ENCODE measurements at regions not wholly inside any gene's neighbourhood (a gene's known extent, or its start where the extent isn't known, plus 50 kb on each side); places are given as distances from the start of the nearest gene placed in this dataset.

- CTCF ChIA-PET = no interaction called here
- no peaks in the 10 kb centered on the region for H3K9me3 ChIP-seq (ENCODE audit: low read depth, low read length, poor library complexity, severe bottlenecking)
- TF ChIP-seq CTCF (conservative IDR thresholded peaks at IDR 0.05; ENCODE audit: low read depth, low read length) = no peak
- no peak for TF ChIP-seq EZH2 (IDR thresholded peaks at IDR 0.05; ENCODE audit: borderline replicate concordance, low read depth, low read length, poor library complexity, severe bottlenecking)
These were observed 1436.8 kb upstream of the PCDH9 start for GRCh38 chr13:68666774-68667397.

GRCh38 chr13:68645814-68646213 is 1415.7 kb upstream of the PCDH9 start:
- no peaks in the 10 kb centered on the region for H3K36me3 ChIP-seq (ENCODE audit: insufficient read depth, low read length, poor library complexity, severe bottlenecking)
- no peaks in the 10 kb centered on the region for H3K27me3 ChIP-seq (replicated peaks; ENCODE audit: insufficient read depth, low read depth, low read length, poor library complexity)
- POLR2A ChIA-PET (ENCODE audit: low non-redundant PET) = no interaction called here
- BruUV-seq (replicated peaks) = no TSS peak
- TF ChIP-seq CTCF (conservative IDR thresholded peaks at IDR 0.05; ENCODE audit: low read depth, low read length) (no peak), EZH2 (IDR thresholded peaks at IDR 0.05; ENCODE audit: borderline replicate concordance, low read depth, low read length, poor library complexity, severe bottlenecking) (no peak)
- intact Hi-C loops (cut with micrococcal nuclease; ENCODE audit: unreplicated experiment) = no loop called here
- H3K4me1 ChIP-seq (ENCODE audit: insufficient read depth, low read length, poor library complexity, severe bottlenecking) = no peaks in the 10 kb centered on the region
- DNase-seq (ENCODE audit: low spot score) = no peak
- no peaks in the 10 kb centered on the region for H3K9me3 ChIP-seq (ENCODE audit: low read depth, low read length, poor library complexity, severe bottlenecking)
- H3K27ac ChIP-seq (ENCODE audit: low read depth, low read length, poor library complexity, severe bottlenecking) = no peak overlapping the region
- CTCF ChIA-PET = no interaction called here
- no peak overlapping the region for H3K4me3 ChIP-seq (ENCODE audit: low read depth, low read length, poor library complexity, severe bottlenecking)

More at GRCh38 chr13:68666774-68667397, 1436.8 kb upstream of the PCDH9 start:
- H3K4me1 ChIP-seq (ENCODE audit: insufficient read depth, low read length, poor library complexity, severe bottlenecking) = no peaks in the 10 kb centered on the region
- no peak for DNase-seq (ENCODE audit: low spot score)
- no peaks in the 10 kb centered on the region for H3K27me3 ChIP-seq (replicated peaks; ENCODE audit: insufficient read depth, low read depth, low read length, poor library complexity)
- intact Hi-C loops (cut with micrococcal nuclease; ENCODE audit: unreplicated experiment) = no loop called here
- no peaks in the 10 kb centered on the region for H3K36me3 ChIP-seq (ENCODE audit: insufficient read depth, low read length, poor library complexity, severe bottlenecking)
- no TSS peak for BruUV-seq (replicated peaks)
- H3K4me3 ChIP-seq (ENCODE audit: low read depth, low read length, poor library complexity, severe bottlenecking) = no peak overlapping the region
- no peak overlapping the region for H3K27ac ChIP-seq (ENCODE audit: low read depth, low read length, poor library complexity, severe bottlenecking)
- POLR2A ChIA-PET (ENCODE audit: low non-redundant PET) = no interaction called here

GRCh38 chr13:68644611-68645010 is 1414.5 kb upstream of the PCDH9 start:
- Histone ChIP-seq H3K27ac (ENCODE audit: low read depth, low read length, poor library complexity, severe bottlenecking) (no peak overlapping the region), H3K4me1 (ENCODE audit: insufficient read depth, low read length, poor library complexity, severe bottlenecking) (no peaks in the 10 kb centered on the region), H3K4me3 (ENCODE audit: low read depth, low read length, poor library complexity, severe bottlenecking) (no peak overlapping the region), H3K9me3 (ENCODE audit: low read depth, low read length, poor library complexity, severe bottlenecking) (no peaks in the 10 kb centered on the region), H3K36me3 (ENCODE audit: insufficient read depth, low read length, poor library complexity, severe bottlenecking) (no peaks in the 10 kb centered on the region), H3K27me3 (replicated peaks; ENCODE audit: insufficient read depth, low read depth, low read length, poor library complexity) (no peaks in the 10 kb centered on the region)
- no peak for TF ChIP-seq CTCF (conservative IDR thresholded peaks at IDR 0.05; ENCODE audit: low read depth, low read length)
- no peak for TF ChIP-seq EZH2 (IDR thresholded peaks at IDR 0.05; ENCODE audit: borderline replicate concordance, low read depth, low read length, poor library complexity, severe bottlenecking)
- no TSS peak for BruUV-seq (replicated peaks)
- CTCF ChIA-PET = no interaction called here
- POLR2A ChIA-PET (ENCODE audit: low non-redundant PET) = no interaction called here
- no peak for DNase-seq (ENCODE audit: low spot score)
- intact Hi-C loops (cut with micrococcal nuclease; ENCODE audit: unreplicated experiment) = no loop called here

Data from A673 (cell line).